Adrenal gland (tissue), 5 donors: ENCODE measurements at regions not wholly inside any gene's neighbourhood (a gene's known extent, or its start where the extent isn't known, plus 50 kb on each side); places are given as distances from the start of the nearest gene placed in this dataset.

ENCODE experiments used
- CTCF ChIP-seq, 6 experiments: fragments of 450-650 bp in 4 of 6; fragments of 200-600 bp in 2 of 6; sonication (generic) in 1 of 6; IDR thresholded peaks; 1 replicate in 5 of 6; 2 replicates in 1 of 6; pipeline versions ENCODE4 v1.5.1 to v1.8.0; 2016 to 2021; ENCODE audit warnings: antibody characterized with exemption in 6 of 6, mild to moderate bottlenecking in 2 of 6, moderate library complexity in 1 of 6
- POLR2A ChIP-seq, 2 donors: fragments of 450-650 bp; IDR thresholded peaks; one replicate each; pipeline ENCODE4 v1.6.1; 2017; ENCODE audit warnings: antibody characterized with exemption in 2 of 2, mild to moderate bottlenecking in 2 of 2, moderate library complexity in 1 of 2
- donor health status: DM: no; HTN: no; CAD: no.

GRCh38 chr4:116872308-116872707 lies 213.1 kb downstream of the TRAM1L1 start:
- no peak for TF ChIP-seq CTCF (IDR thresholded peaks at IDR 0.05)
- no peak for TF ChIP-seq POLR2A (IDR thresholded peaks at IDR 0.05)
